HG03460 (cell line): ENCODE measurements at regions not wholly inside any gene's neighbourhood (a gene's known extent, or its start where the extent isn't known, plus 50 kb on each side); places are given as distances from the start of the nearest gene placed in this dataset.

Source experiments
- ATAC-seq: cut with Tn5 transposase; IDR thresholded peaks from one replicate; pipeline ENCODE4 v1.9.1; 2021; ENCODE audit not compliant: unreplicated experiment

- no peak for ATAC-seq
Observed at GRCh38 chr12:105912882-105913678, 225.7 kb downstream of the NUAK1 start.

GRCh38 chr12:105915997-105916759 lies 222.6 kb downstream of the NUAK1 start:
- no peak for ATAC-seq

GRCh38 chr12:105916760-105917039 lies 222.1 kb downstream of the NUAK1 start:
- no peak for ATAC-seq

- no peak for ATAC-seq
Observed at GRCh38 chr12:105920161-105920684, 218.5 kb downstream of the NUAK1 start.

GRCh38 chr12:105921055-105921454 lies 217.7 kb downstream of the NUAK1 start:
- no peak for ATAC-seq

- ATAC-seq: no peak
Observed at GRCh38 chr12:105921872-105922669, 216.7 kb downstream of the NUAK1 start.

- ATAC-seq: no peak
Observed at GRCh38 chr12:105922670-105923102, 216.1 kb downstream of the NUAK1 start.

GRCh38 chr12:105924526-105925208 lies 214.1 kb downstream of the NUAK1 start:
- ATAC-seq: no peak

GRCh38 chr12:105927564-105927963 lies 211.2 kb downstream of the NUAK1 start:
- no peak for ATAC-seq

- ATAC-seq: no peak
Observed at GRCh38 chr12:105928436-105928835, 210.3 kb downstream of the NUAK1 start.

- no peak for ATAC-seq
Observed at GRCh38 chr12:105929192-105929591, 209.6 kb downstream of the NUAK1 start.

- no peak for ATAC-seq
Observed at GRCh38 chr12:105930557-105931503, 207.9 kb downstream of the NUAK1 start.

- ATAC-seq: no peak
Observed at GRCh38 chr12:105931762-105932570, 206.8 kb downstream of the NUAK1 start.

- no peak for ATAC-seq
Observed at GRCh38 chr12:105933671-105934665, 204.8 kb downstream of the NUAK1 start.

GRCh38 chr12:105935106-105935505 lies 203.6 kb downstream of the NUAK1 start:
- no peak for ATAC-seq

GRCh38 chr12:105935981-105936380 lies 202.8 kb downstream of the NUAK1 start:
- ATAC-seq: no peak

GRCh38 chr12:105936496-105936895 lies 202.3 kb downstream of the NUAK1 start:
- no peak for ATAC-seq

GRCh38 chr12:105937009-105937408 lies 201.7 kb downstream of the NUAK1 start:
- ATAC-seq: no peak
